HG03521 (cell line): ENCODE measurements at regions not wholly inside any gene's neighbourhood (a gene's known extent, or its start where the extent isn't known, plus 50 kb on each side); places are given as distances from the start of the nearest gene placed in this dataset.

Experiments used
- ATAC-seq: cut with Tn5 transposase; IDR thresholded peaks from one replicate; pipeline ENCODE4 v1.9.1; 2021; ENCODE audit warnings: mild to moderate bottlenecking, moderate library complexity; ENCODE audit not compliant: unreplicated experiment

- ATAC-seq = no peak
These were observed 371.6 kb downstream of the RPRM start for GRCh38 chr2:153106802-153107477.

- no peak for ATAC-seq
These were observed 372.6 kb downstream of the RPRM start for GRCh38 chr2:153105829-153106578.

- ATAC-seq = no peak
These were observed 377.4 kb downstream of the RPRM start for GRCh38 chr2:153101187-153101586.

- ATAC-seq = no peak
These were observed 378.4 kb downstream of the RPRM start for GRCh38 chr2:153100151-153100550.

GRCh38 chr2:153098073-153098472 is 379.7 kb downstream of the ARL6IP6 start:
- no peak for ATAC-seq

- no peak for ATAC-seq
These were observed 377.9 kb downstream of the ARL6IP6 start for GRCh38 chr2:153096272-153096671.

- ATAC-seq = no peak
These were observed 372.9 kb downstream of the ARL6IP6 start for GRCh38 chr2:153091344-153091743.

- ATAC-seq = no peak
These were observed 360.9 kb downstream of the ARL6IP6 start for GRCh38 chr2:153079315-153079714.

GRCh38 chr2:153077311-153077710 is 358.9 kb downstream of the ARL6IP6 start:
- no peak for ATAC-seq

- no peak for ATAC-seq
These were observed 355.8 kb downstream of the ARL6IP6 start for GRCh38 chr2:153074207-153074606.

GRCh38 chr2:153072813-153073212 is 354.4 kb downstream of the ARL6IP6 start:
- ATAC-seq = no peak

- ATAC-seq = no peak
These were observed 353.7 kb downstream of the ARL6IP6 start for GRCh38 chr2:153072077-153072476.

GRCh38 chr2:153071090-153071489 is 352.7 kb downstream of the ARL6IP6 start:
- ATAC-seq = no peak

GRCh38 chr2:153068915-153069314 is 350.5 kb downstream of the ARL6IP6 start:
- no peak for ATAC-seq

- no peak for ATAC-seq
These were observed 349.6 kb downstream of the ARL6IP6 start for GRCh38 chr2:153068052-153068451.

- no peak for ATAC-seq
These were observed 341.1 kb downstream of the ARL6IP6 start for GRCh38 chr2:153059338-153060052.

GRCh38 chr2:153057743-153058142 is 339.3 kb downstream of the ARL6IP6 start:
- no peak for ATAC-seq

- ATAC-seq = no peak
These were observed 336.8 kb downstream of the ARL6IP6 start for GRCh38 chr2:153055182-153055581.

GRCh38 chr2:153052807-153053559 is 334.6 kb downstream of the ARL6IP6 start:
- ATAC-seq = no peak

- no peak for ATAC-seq
These were observed 328.8 kb downstream of the ARL6IP6 start for GRCh38 chr2:153047220-153047619.

GRCh38 chr2:153043385-153043784 is 325.0 kb downstream of the ARL6IP6 start:
- no peak for ATAC-seq
